ENCODE measurements at regions not wholly inside any gene's neighbourhood (a gene's known extent, or its start where the extent isn't known, plus 50 kb on each side); places are given as distances from the start of the nearest gene placed in this dataset.

DNA sequence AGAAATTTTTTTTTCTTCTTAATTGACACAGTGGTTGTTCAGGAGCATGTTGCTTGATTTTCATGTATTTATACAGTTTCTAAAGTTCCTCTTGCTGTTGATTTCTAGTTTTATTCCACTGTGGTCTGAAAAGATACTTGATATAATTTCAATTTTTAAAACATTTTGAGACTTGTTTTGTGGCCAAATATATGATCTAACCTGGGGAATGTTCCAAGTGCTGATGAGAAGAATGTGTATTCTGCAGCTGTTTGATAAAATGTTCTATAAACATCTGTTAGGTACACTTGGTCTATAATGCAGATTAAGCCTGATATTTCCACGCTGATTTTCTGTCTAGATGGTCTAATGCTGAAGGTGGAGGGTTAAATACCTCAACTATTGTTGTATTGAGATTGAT is 151.4 kb upstream of the IFNG-AS1 start:
- TF ChIP-seq, protein P1, sequence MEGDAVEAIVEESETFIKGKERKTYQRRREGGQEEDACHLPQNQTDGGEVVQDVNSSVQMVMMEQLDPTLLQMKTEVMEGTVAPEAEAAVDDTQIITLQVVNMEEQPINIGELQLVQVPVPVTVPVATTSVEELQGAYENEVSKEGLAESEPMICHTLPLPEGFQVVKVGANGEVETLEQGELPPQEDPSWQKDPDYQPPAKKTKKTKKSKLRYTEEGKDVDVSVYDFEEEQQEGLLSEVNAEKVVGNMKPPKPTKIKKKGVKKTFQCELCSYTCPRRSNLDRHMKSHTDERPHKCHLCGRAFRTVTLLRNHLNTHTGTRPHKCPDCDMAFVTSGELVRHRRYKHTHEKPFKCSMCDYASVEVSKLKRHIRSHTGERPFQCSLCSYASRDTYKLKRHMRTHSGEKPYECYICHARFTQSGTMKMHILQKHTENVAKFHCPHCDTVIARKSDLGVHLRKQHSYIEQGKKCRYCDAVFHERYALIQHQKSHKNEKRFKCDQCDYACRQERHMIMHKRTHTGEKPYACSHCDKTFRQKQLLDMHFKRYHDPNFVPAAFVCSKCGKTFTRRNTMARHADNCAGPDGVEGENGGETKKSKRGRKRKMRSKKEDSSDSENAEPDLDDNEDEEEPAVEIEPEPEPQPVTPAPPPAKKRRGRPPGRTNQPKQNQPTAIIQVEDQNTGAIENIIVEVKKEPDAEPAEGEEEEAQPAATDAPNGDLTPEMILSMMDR (IDR thresholded peaks at IDR 0.05): no peak
- TF ChIP-seq POLR2A (IDR thresholded peaks at IDR 0.05): no peak
- TF ChIP-seq POLR2AphosphoS5 (IDR thresholded peaks at IDR 0.05; ENCODE audit: insufficient read depth in 1 of 2, low read depth in 1 of 2): no peak
